Astrocyte of the cerebellum (primary cell): ENCODE measurements at regions not wholly inside any gene's neighbourhood (a gene's known extent, or its start where the extent isn't known, plus 50 kb on each side); places are given as distances from the start of the nearest gene placed in this dataset.

Source experiments
- DNase-seq: peaks from one replicate; pipeline ENCODE4 v3.0.0-alpha.2; 2011; ENCODE audit warnings: low read depth
- H3K4me3 ChIP-seq: 2 replicates; pipeline ENCODE4 v1.5.1; 2011; ENCODE audit warnings: mild to moderate bottlenecking, low read depth, low read length, moderate library complexity
- in situ Hi-C: cut with HindIII; loops from 2 replicates; pipeline ENCODE4 v1.10.0; 2017; ENCODE audit warnings: low sequenced_read_pairs
- TF ChIP-seq, protein P1 (sequence below): IDR thresholded peaks from 2 replicates; pipeline ENCODE4 v1.5.1; 2012; ENCODE audit warnings: low read length, low read depth, moderate library complexity, mild to moderate bottlenecking; ENCODE audit errors: missing control alignments

GRCh38 chr16:79765901-79766394 lies 165.4 kb upstream of the MAF start:
- no peak overlapping the region for H3K4me3 ChIP-seq
- in situ Hi-C loops: no loop called here
- no peak for DNase-seq
- TF ChIP-seq, protein P1, sequence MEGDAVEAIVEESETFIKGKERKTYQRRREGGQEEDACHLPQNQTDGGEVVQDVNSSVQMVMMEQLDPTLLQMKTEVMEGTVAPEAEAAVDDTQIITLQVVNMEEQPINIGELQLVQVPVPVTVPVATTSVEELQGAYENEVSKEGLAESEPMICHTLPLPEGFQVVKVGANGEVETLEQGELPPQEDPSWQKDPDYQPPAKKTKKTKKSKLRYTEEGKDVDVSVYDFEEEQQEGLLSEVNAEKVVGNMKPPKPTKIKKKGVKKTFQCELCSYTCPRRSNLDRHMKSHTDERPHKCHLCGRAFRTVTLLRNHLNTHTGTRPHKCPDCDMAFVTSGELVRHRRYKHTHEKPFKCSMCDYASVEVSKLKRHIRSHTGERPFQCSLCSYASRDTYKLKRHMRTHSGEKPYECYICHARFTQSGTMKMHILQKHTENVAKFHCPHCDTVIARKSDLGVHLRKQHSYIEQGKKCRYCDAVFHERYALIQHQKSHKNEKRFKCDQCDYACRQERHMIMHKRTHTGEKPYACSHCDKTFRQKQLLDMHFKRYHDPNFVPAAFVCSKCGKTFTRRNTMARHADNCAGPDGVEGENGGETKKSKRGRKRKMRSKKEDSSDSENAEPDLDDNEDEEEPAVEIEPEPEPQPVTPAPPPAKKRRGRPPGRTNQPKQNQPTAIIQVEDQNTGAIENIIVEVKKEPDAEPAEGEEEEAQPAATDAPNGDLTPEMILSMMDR: no peak

- no peak for DNase-seq
- TF ChIP-seq, protein P1: no peak
- in situ Hi-C loops: no loop called here
Observed at GRCh38 chr16:79765431-79765830, 164.9 kb upstream of the MAF start.

DNA sequence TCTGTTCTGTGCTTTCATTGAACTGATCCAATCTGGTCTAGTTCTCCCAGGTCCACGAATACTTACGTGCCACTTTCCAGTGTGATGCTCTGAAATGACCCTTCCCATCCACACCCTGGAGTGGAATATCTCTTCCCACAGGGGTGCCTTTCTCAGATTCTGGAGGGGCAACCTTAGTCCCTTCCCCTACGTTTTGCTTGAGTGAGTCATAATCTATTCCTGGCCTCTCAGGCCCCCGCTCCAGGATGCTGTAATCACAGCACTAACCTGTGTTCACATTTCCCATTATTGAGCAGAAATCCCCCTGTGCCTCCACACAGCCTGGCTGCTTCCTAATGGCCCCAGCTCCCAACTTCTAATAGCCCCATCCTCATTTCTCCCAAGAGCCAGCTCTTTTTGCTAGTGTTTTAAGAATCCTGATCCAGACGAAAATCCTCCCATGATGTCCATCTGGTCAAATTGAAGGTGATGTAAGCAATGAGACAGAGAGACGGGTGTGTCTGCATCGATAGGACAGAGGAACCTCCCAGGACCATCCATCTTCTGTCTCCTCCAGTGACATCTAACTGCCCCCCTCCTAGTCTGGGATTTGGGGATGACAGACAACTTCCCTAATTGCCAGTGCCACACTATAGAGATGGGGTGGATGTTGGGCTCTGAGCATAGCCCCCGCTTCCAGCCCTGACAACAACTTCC lies 164.0 kb upstream of the MAF start:
- no peak overlapping the region for H3K4me3 ChIP-seq
- no peak for DNase-seq
- TF ChIP-seq, protein P1: no peak
- in situ Hi-C loops: no loop called here

More at GRCh38 chr16:79765431-79765830, 164.9 kb upstream of the MAF start:
- H3K4me3 ChIP-seq: no peak overlapping the region

- in situ Hi-C loops: no loop called here
- no peak overlapping the region for H3K4me3 ChIP-seq
- no peak for DNase-seq
- TF ChIP-seq, protein P1: no peak
Observed at GRCh38 chr16:79762217-79762616, 161.7 kb upstream of the MAF start.

GRCh38 chr16:79758615-79759346 lies 158.2 kb upstream of the MAF start:
- no peak overlapping the region for H3K4me3 ChIP-seq
- TF ChIP-seq, protein P1: no peak
- DNase-seq: no peak
- in situ Hi-C loops: no loop called here

DNA sequence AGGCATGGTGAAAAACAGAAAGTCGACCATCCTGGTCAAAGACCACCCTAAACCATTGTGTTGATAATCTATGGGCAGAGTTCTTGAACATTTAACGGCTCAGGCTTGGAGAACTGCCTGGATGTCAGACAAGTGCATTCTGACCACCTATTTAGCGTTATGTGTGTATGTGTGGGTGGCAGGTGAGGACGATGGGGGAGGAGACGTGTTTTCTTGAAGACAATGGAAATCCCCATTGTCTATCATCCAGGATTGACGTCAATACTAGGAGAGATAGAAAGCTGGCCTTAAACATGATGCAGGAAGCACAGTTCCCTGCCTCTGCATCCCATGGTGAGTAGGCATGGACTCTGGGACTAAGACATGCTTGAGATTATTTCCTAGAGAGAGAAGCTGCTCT lies 157.4 kb upstream of the MAF start:
- in situ Hi-C loops: no loop called here
- H3K4me3 ChIP-seq: no peak overlapping the region
- no peak for DNase-seq
- TF ChIP-seq, protein P1: no peak
